ENCODE measurements at regions not wholly inside any gene's neighbourhood (a gene's known extent, or its start where the extent isn't known, plus 50 kb on each side); places are given as distances from the start of the nearest gene placed in this dataset.

GRCh38 chr15:96181873-96182301 is 148.6 kb upstream of the NR2F2 start:
- H3K27ac ChIP-seq (ENCODE audit: poor library complexity, severe bottlenecking) = no peak overlapping the region
- no peak for ATAC-seq (ENCODE audit: low read depth)
- DNase-seq (ENCODE audit: low spot score) = no peak
- TF ChIP-seq CTCF (IDR thresholded peaks at IDR 0.05; ENCODE audit: poor library complexity, severe bottlenecking) = no peak
- no peaks in the 10 kb centered on the region for H3K9me3 ChIP-seq (ENCODE audit: severe bottlenecking)
- H3K4me3 ChIP-seq (ENCODE audit: severe bottlenecking) = no peak overlapping the region
- H3K36me3 ChIP-seq (ENCODE audit: low read depth) = no peaks in the 10 kb centered on the region
- H3K4me1 ChIP-seq (ENCODE audit: insufficient read depth, poor library complexity, severe bottlenecking) = no peaks in the 10 kb centered on the region
- H3K27me3 ChIP-seq (ENCODE audit: insufficient read depth, poor library complexity, severe bottlenecking) = no peaks in the 10 kb centered on the region

- Histone ChIP-seq H3K27me3 (ENCODE audit: insufficient read depth, poor library complexity, severe bottlenecking) (no peaks in the 10 kb centered on the region), H3K4me3 (ENCODE audit: severe bottlenecking) (no peak overlapping the region), H3K36me3 (ENCODE audit: low read depth) (no peaks in the 10 kb centered on the region), H3K27ac (ENCODE audit: poor library complexity, severe bottlenecking) (no peak overlapping the region), H3K9me3 (ENCODE audit: severe bottlenecking) (no peaks in the 10 kb centered on the region), H3K4me1 (ENCODE audit: insufficient read depth, poor library complexity, severe bottlenecking) (no peaks in the 10 kb centered on the region)
- no peak for TF ChIP-seq CTCF (IDR thresholded peaks at IDR 0.05; ENCODE audit: poor library complexity, severe bottlenecking)
- ATAC-seq (ENCODE audit: low read depth) = no peak
- no peak for DNase-seq (ENCODE audit: low spot score)
Observed at GRCh38 chr15:96182736-96183513, 147.6 kb upstream of the NR2F2 start.

GRCh38 chr15:96183514-96183850 is 147.0 kb upstream of the NR2F2 start:
- Histone ChIP-seq H3K27ac (ENCODE audit: poor library complexity, severe bottlenecking) (no peak overlapping the region), H3K4me1 (ENCODE audit: insufficient read depth, poor library complexity, severe bottlenecking) (no peaks in the 10 kb centered on the region), H3K4me3 (ENCODE audit: severe bottlenecking) (no peak overlapping the region), H3K36me3 (ENCODE audit: low read depth) (no peaks in the 10 kb centered on the region), H3K27me3 (ENCODE audit: insufficient read depth, poor library complexity, severe bottlenecking) (no peaks in the 10 kb centered on the region), H3K9me3 (ENCODE audit: severe bottlenecking) (no peaks in the 10 kb centered on the region)
- DNase-seq (ENCODE audit: low spot score) (no peak), ATAC-seq (ENCODE audit: low read depth) (no peak)
- TF ChIP-seq CTCF (IDR thresholded peaks at IDR 0.05; ENCODE audit: poor library complexity, severe bottlenecking) = no peak

GRCh38 chr15:96183867-96184266 is 146.6 kb upstream of the NR2F2 start:
- no peaks in the 10 kb centered on the region for H3K4me1 ChIP-seq (ENCODE audit: insufficient read depth, poor library complexity, severe bottlenecking)
- no peaks in the 10 kb centered on the region for H3K36me3 ChIP-seq (ENCODE audit: low read depth)
- H3K27ac ChIP-seq (ENCODE audit: poor library complexity, severe bottlenecking) = no peak overlapping the region
- ATAC-seq (ENCODE audit: low read depth) (no peak), DNase-seq (ENCODE audit: low spot score) (no peak)
- H3K27me3 ChIP-seq (ENCODE audit: insufficient read depth, poor library complexity, severe bottlenecking) = no peaks in the 10 kb centered on the region
- no peak overlapping the region for H3K4me3 ChIP-seq (ENCODE audit: severe bottlenecking)
- no peak for TF ChIP-seq CTCF (IDR thresholded peaks at IDR 0.05; ENCODE audit: poor library complexity, severe bottlenecking)
- H3K9me3 ChIP-seq (ENCODE audit: severe bottlenecking) = no peaks in the 10 kb centered on the region

GRCh38 chr15:96184297-96184696 is 146.2 kb upstream of the NR2F2 start:
- ATAC-seq (ENCODE audit: low read depth) = no peak

More at GRCh38 chr15:96184297-96184696, 146.2 kb upstream of the NR2F2 start:
- H3K4me3 ChIP-seq (ENCODE audit: severe bottlenecking) = no peak overlapping the region
- no peak for TF ChIP-seq CTCF (IDR thresholded peaks at IDR 0.05; ENCODE audit: poor library complexity, severe bottlenecking)
- no peaks in the 10 kb centered on the region for H3K4me1 ChIP-seq (ENCODE audit: insufficient read depth, poor library complexity, severe bottlenecking)
- no peak for DNase-seq (ENCODE audit: low spot score)
- no peak overlapping the region for H3K27ac ChIP-seq (ENCODE audit: poor library complexity, severe bottlenecking)
- no peaks in the 10 kb centered on the region for H3K27me3 ChIP-seq (ENCODE audit: insufficient read depth, poor library complexity, severe bottlenecking)
- H3K9me3 ChIP-seq (ENCODE audit: severe bottlenecking) = no peaks in the 10 kb centered on the region
- H3K36me3 ChIP-seq (ENCODE audit: low read depth) = no peaks in the 10 kb centered on the region
